Endothelial cell of umbilical vein (primary cell): ENCODE measurements at regions not wholly inside any gene's neighbourhood (a gene's known extent, or its start where the extent isn't known, plus 50 kb on each side); places are given as distances from the start of the nearest gene placed in this dataset.

Experiments
- CTCF ChIP-seq, 2 donors: IDR thresholded peaks; 1 replicate in 1 of 2; 2 replicates in 1 of 2; pipeline ENCODE4 v1.5.1; 2011; ENCODE audit warnings: low read length in 2 of 2, mild to moderate bottlenecking in 2 of 2, moderate library complexity in 2 of 2, control low read depth in 1 of 2, inconsistent platforms in 1 of 2, low read depth in 1 of 2; ENCODE audit not compliant: insufficient read depth in 1 of 2; ENCODE audit errors: extremely low read depth in 1 of 2
- EZH2 ChIP-seq: IDR thresholded peaks from 2 replicates; pipeline ENCODE4 v1.6.1; 2012; ENCODE audit warnings: borderline replicate concordance, low read depth, mild to moderate bottlenecking, moderate library complexity, low read length, inconsistent platforms; ENCODE audit not compliant: severe bottlenecking
- JUN ChIP-seq: IDR thresholded peaks from 2 replicates; pipeline ENCODE4 v1.6.1; 2011; ENCODE audit warnings: borderline replicate concordance, low read depth; ENCODE audit not compliant: insufficient read length, insufficient read depth
- MAX ChIP-seq: IDR thresholded peaks from 2 replicates; pipeline ENCODE4 v1.6.1; 2011; ENCODE audit not compliant: insufficient read depth, insufficient read length
- MYC ChIP-seq: IDR thresholded peaks from one replicate; pipeline ENCODE4 v1.6.1; 2011; ENCODE audit warnings: mild to moderate bottlenecking, low read depth, low read length
- POLR2A ChIP-seq: IDR thresholded peaks from 2 replicates; pipeline ENCODE4 v1.6.1; 2012; ENCODE audit warnings: low read depth, mild to moderate bottlenecking, control low read depth, low read length
- POLR2AphosphoS5 ChIP-seq: IDR thresholded peaks from 2 replicates; pipeline ENCODE4 v1.6.1; 2012; ENCODE audit warnings: low read depth, mild to moderate bottlenecking, control low read depth, low read length, moderate library complexity; ENCODE audit not compliant: insufficient read depth

GRCh38 chr9:134545543-134546245 is 95.9 kb upstream of the COL5A1 start:
- TF ChIP-seq CTCF (IDR thresholded peaks at IDR 0.05; ENCODE audit: extremely low read depth in 1 of 2, insufficient read depth in 1 of 2, low read depth in 1 of 2, low read length in 2 of 2) (no peak), MAX (no peak), POLR2AphosphoS5 (no peak), POLR2A (no peak), EZH2 (no peak), JUN (no peak), MYC (no peak)
